Neural progenitor cell (in vitro differentiated cells): ENCODE measurements at regions not wholly inside any gene's neighbourhood (a gene's known extent, or its start where the extent isn't known, plus 50 kb on each side); places are given as distances from the start of the nearest gene placed in this dataset.

Experiments
- DNase-seq: peaks from one replicate; pipeline ENCODE4 v3.0.0-alpha.2; 2016; ENCODE audit warnings: low spot score
- H2AFZ ChIP-seq: fragments of 200-600 bp; sonication (generic); replicated peaks from 2 replicates; pipeline ENCODE4 v1.6.1; 2016; ENCODE audit warnings: antibody characterized with exemption
- H3F3A ChIP-seq: fragments of 200-600 bp; sonication (generic); 2 replicates; pipeline ENCODE4 v1.6.1; 2016; ENCODE audit warnings: antibody characterized with exemption, low read depth
- H3K27ac ChIP-seq: fragments of 200-600 bp; sonication (generic); 2 replicates; pipeline ENCODE4 v1.5.1; 2016; ENCODE audit warnings: mild to moderate bottlenecking
- H3K27me3 ChIP-seq: fragments of 200-600 bp; sonication (generic); 2 replicates; pipeline ENCODE4 v1.6.1; 2016; ENCODE audit warnings: mild to moderate bottlenecking, moderate library complexity
- H3K36me3 ChIP-seq: fragments of 200-600 bp; sonication (generic); 2 replicates; pipeline ENCODE4 v1.5.1; 2016
- H3K4me1 ChIP-seq: fragments of 200-600 bp; sonication (generic); 2 replicates; pipeline ENCODE4 v1.6.1; 2016; ENCODE audit warnings: mixed run types
- H3K4me2 ChIP-seq: fragments of 200-600 bp; sonication (generic); 2 replicates; pipeline ENCODE4 v1.6.1; 2016
- H3K4me3 ChIP-seq: fragments of 200-600 bp; sonication (generic); 2 replicates; pipeline ENCODE4 v1.5.1; 2016
- H3K79me2 ChIP-seq: fragments of 200-600 bp; sonication (generic); 2 replicates; pipeline ENCODE4 v1.6.1; 2016; ENCODE audit warnings: low read depth
- H3K9ac ChIP-seq: fragments of 200-600 bp; sonication (generic); 2 replicates; pipeline ENCODE4 v1.6.1; 2016
- H3K9me3 ChIP-seq: fragments of 200-600 bp; sonication (generic); 2 replicates; pipeline ENCODE4 v1.5.1; 2016; ENCODE audit warnings: low read depth
- H4K20me1 ChIP-seq: fragments of 200-600 bp; sonication (generic); 2 replicates; pipeline ENCODE4 v1.6.1; 2016; ENCODE audit warnings: low read depth
- H3K27ac Mint-ChIP-seq: 3 replicates; pipeline ENCODE4 v1.8.0; 2021; ENCODE audit warnings: mixed read lengths
- H3K27me3 Mint-ChIP-seq: 2 replicates; pipeline ENCODE4 v1.8.0; 2022; ENCODE audit warnings: low read depth, mild to moderate bottlenecking, inconsistent platforms, moderate library complexity, mixed read lengths; ENCODE audit not compliant: insufficient read depth
- H3K36me3 Mint-ChIP-seq: 3 replicates; pipeline ENCODE4 v1.8.0; 2021; ENCODE audit warnings: mixed read lengths
- H3K4me1 Mint-ChIP-seq: 3 replicates; pipeline ENCODE4 v1.8.0; 2021; ENCODE audit warnings: mixed read lengths
- H3K4me3 Mint-ChIP-seq: 3 replicates; pipeline ENCODE4 v1.8.0; 2021; ENCODE audit warnings: mild to moderate bottlenecking, moderate library complexity, mixed read lengths
- H3K9me3 Mint-ChIP-seq: 3 replicates; pipeline ENCODE4 v1.8.0; 2020; ENCODE audit warnings: mixed read lengths
- CTCF ChIP-seq: fragments of 200-600 bp; sonication (generic); IDR thresholded peaks from 2 replicates; pipeline ENCODE4 v1.5.1; 2017; ENCODE audit warnings: antibody characterized with exemption, mild to moderate bottlenecking
- EZH2 ChIP-seq: fragments of 200-600 bp; sonication (generic); IDR thresholded peaks from 2 replicates; pipeline ENCODE4 v1.6.1; 2017; ENCODE audit warnings: antibody characterized with exemption, mild to moderate bottlenecking, moderate library complexity
- EZH2phosphoT487 ChIP-seq: fragments of 200-600 bp; sonication (generic); IDR thresholded peaks from 2 replicates; pipeline ENCODE4 v1.6.1; 2017; ENCODE audit warnings: antibody characterized with exemption

DNA sequence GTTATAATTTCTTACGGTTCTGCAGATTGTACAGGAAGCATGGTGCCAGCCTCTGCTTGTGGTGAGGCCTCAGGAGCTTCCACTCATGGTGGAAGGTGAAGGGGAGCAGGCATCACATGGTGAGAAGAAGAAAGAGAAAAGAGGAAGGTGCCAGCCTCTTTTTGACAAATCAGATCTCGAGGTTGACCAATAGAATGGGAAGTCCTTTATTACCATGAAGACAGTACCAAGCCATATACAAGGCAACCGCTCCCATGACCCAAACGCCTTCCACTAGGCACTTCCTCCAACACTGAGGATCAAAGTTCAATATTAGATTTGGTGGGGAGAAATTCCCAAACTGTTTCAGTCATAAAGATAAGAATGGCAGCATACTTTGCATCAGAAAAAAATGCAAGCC, 502.8 kb downstream of the GLRX3 start:
- no peak overlapping the region for H3K27ac ChIP-seq
- no peak overlapping the region for H3K4me3 Mint-ChIP-seq
- H3K9me3 ChIP-seq = no peaks in the 10 kb centered on the region
- H3K36me3 ChIP-seq = no peaks in the 10 kb centered on the region
- H4K20me1 ChIP-seq = no peaks in the 10 kb centered on the region
- H3K9ac ChIP-seq = no peak overlapping the region
- no peaks in the 10 kb centered on the region for H3K9me3 Mint-ChIP-seq
- no peaks in the 10 kb centered on the region for H3K79me2 ChIP-seq
- peaks cover 6% of the 10 kb centered on the region for H3K4me1 Mint-ChIP-seq
- no peaks in the 10 kb centered on the region for H3K27me3 ChIP-seq
- H2AFZ ChIP-seq = no peak overlapping the region
- no peaks in the 10 kb centered on the region for H3K36me3 Mint-ChIP-seq
- H3K4me1 ChIP-seq = no peaks in the 10 kb centered on the region
- no peak overlapping the region for H3K4me2 ChIP-seq
- TF ChIP-seq EZH2phosphoT487 = no peak
- no peak for TF ChIP-seq EZH2
- TF ChIP-seq CTCF = no peak
- H3K4me3 ChIP-seq = no peak overlapping the region
- no peak overlapping the region for H3K27ac Mint-ChIP-seq
- no peaks in the 10 kb centered on the region for H3F3A ChIP-seq
- no peak for DNase-seq
- no peaks in the 10 kb centered on the region for H3K27me3 Mint-ChIP-seq

- no peaks in the 10 kb centered on the region for H4K20me1 ChIP-seq
- H2AFZ ChIP-seq = no peak overlapping the region
- H3K36me3 Mint-ChIP-seq = no peaks in the 10 kb centered on the region
- no peak overlapping the region for H3K27ac ChIP-seq
- H3K4me2 ChIP-seq = no peak overlapping the region
- no peaks in the 10 kb centered on the region for H3K79me2 ChIP-seq
- no peaks in the 10 kb centered on the region for H3K9me3 Mint-ChIP-seq
- H3K4me1 Mint-ChIP-seq = no peaks in the 10 kb centered on the region
- no peak overlapping the region for H3K4me3 Mint-ChIP-seq
- no peak overlapping the region for H3K9ac ChIP-seq
- H3F3A ChIP-seq = no peaks in the 10 kb centered on the region
- no peaks in the 10 kb centered on the region for H3K36me3 ChIP-seq
- no peaks in the 10 kb centered on the region for H3K9me3 ChIP-seq
- no peak overlapping the region for H3K27ac Mint-ChIP-seq
- no peaks in the 10 kb centered on the region for H3K4me1 ChIP-seq
- peaks cover 4% of the 10 kb centered on the region for H3K27me3 Mint-ChIP-seq
- H3K4me3 ChIP-seq = no peak overlapping the region
- DNase-seq = no peak
- TF ChIP-seq EZH2 (no peak), CTCF (no peak), EZH2phosphoT487 (no peak)
- no peaks in the 10 kb centered on the region for H3K27me3 ChIP-seq
Measured at GRCh38 chr10:130642926-130643325, 506.7 kb downstream of the GLRX3 start.

DNA sequence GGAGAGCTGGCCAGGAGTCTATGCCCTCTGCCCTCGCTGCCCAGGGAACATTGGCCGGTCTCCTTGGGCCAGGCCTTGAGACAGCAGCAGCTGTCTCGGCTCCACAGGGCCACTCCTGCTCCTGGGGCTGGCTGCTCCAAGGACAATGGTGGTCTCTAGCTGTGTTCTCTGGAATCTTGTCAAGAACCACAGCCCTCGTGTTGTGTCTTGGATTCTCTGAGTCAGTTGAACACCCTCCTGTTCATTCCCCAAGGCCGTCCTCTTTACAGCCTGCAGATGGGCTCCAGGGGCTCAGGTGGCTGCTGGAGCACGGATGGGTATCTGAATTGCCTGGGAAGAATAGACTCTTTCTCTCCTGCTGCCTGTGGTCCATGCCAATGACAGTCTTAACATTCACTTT, 511.1 kb downstream of the GLRX3 start:
- H3K36me3 Mint-ChIP-seq = no peaks in the 10 kb centered on the region
- Histone ChIP-seq H3K4me2 (no peak overlapping the region), H3F3A (no peaks in the 10 kb centered on the region), H4K20me1 (no peaks in the 10 kb centered on the region), H3K9me3 (no peaks in the 10 kb centered on the region), H3K79me2 (no peaks in the 10 kb centered on the region), H3K27ac (no peak overlapping the region), H3K4me3 (no peak overlapping the region), H3K4me1 (no peaks in the 10 kb centered on the region), H3K27me3 (no peaks in the 10 kb centered on the region), H3K36me3 (no peaks in the 10 kb centered on the region), H3K9ac (no peak overlapping the region), H2AFZ (no peak overlapping the region)
- H3K9me3 Mint-ChIP-seq = peaks cover 4% of the 10 kb centered on the region
- peaks cover 5% of the 10 kb centered on the region for H3K27me3 Mint-ChIP-seq
- no peak for DNase-seq
- H3K27ac Mint-ChIP-seq = no peak overlapping the region
- TF ChIP-seq EZH2phosphoT487 (no peak), CTCF (no peak), EZH2 (no peak)
- no peaks in the 10 kb centered on the region for H3K4me1 Mint-ChIP-seq
- no peak overlapping the region for H3K4me3 Mint-ChIP-seq

GRCh38 chr10:130648807-130649206, 512.6 kb downstream of the GLRX3 start:
- DNase-seq = no peak
- H2AFZ ChIP-seq = no peak overlapping the region
- H3K27me3 ChIP-seq = no peaks in the 10 kb centered on the region
- H3K9me3 ChIP-seq = no peaks in the 10 kb centered on the region
- no peak for TF ChIP-seq EZH2phosphoT487
- TF ChIP-seq EZH2 = no peak
- no peak for TF ChIP-seq CTCF
- H3K36me3 ChIP-seq = no peaks in the 10 kb centered on the region
- no peaks in the 10 kb centered on the region for H3F3A ChIP-seq
- no peak overlapping the region for H3K4me2 ChIP-seq
- no peaks in the 10 kb centered on the region for H3K79me2 ChIP-seq
- Mint-ChIP-seq H3K27ac (no peak overlapping the region), H3K9me3 (peaks cover 4% of the 10 kb centered on the region), H3K4me3 (no peak overlapping the region), H3K4me1 (no peaks in the 10 kb centered on the region), H3K36me3 (no peaks in the 10 kb centered on the region), H3K27me3 (peaks cover 5% of the 10 kb centered on the region)
- H3K4me3 ChIP-seq = no peak overlapping the region
- no peak overlapping the region for H3K9ac ChIP-seq
- H3K4me1 ChIP-seq = no peaks in the 10 kb centered on the region
- H3K27ac ChIP-seq = no peak overlapping the region
- no peaks in the 10 kb centered on the region for H4K20me1 ChIP-seq
